ENCODE measurements at regions not wholly inside any gene's neighbourhood (a gene's known extent, or its start where the extent isn't known, plus 50 kb on each side); places are given as distances from the start of the nearest gene placed in this dataset.
"Not testable (repeated sequence)": the region's sequence is repeated elsewhere in the genome, so short reads cannot be mapped to it uniquely, and the experiment has no call there.

GRCh38 chr4:66791686-66792085 lies 753.6 kb downstream of the CENPC start:
- H3K27me3 ChIP-seq, result no peaks in the 10 kb centered on the region
- ATAC-seq (no peak), DNase-seq (no peak)
- intact Hi-C loops (cut with DNase I), result no loop called here
- H3K27ac ChIP-seq, result no peak overlapping the region
- H3K36me3 ChIP-seq, result no peaks in the 10 kb centered on the region
- H3K4me1 ChIP-seq, result no peaks in the 10 kb centered on the region
- no peak overlapping the region for H3K4me3 ChIP-seq
- TF ChIP-seq, protein P1, sequence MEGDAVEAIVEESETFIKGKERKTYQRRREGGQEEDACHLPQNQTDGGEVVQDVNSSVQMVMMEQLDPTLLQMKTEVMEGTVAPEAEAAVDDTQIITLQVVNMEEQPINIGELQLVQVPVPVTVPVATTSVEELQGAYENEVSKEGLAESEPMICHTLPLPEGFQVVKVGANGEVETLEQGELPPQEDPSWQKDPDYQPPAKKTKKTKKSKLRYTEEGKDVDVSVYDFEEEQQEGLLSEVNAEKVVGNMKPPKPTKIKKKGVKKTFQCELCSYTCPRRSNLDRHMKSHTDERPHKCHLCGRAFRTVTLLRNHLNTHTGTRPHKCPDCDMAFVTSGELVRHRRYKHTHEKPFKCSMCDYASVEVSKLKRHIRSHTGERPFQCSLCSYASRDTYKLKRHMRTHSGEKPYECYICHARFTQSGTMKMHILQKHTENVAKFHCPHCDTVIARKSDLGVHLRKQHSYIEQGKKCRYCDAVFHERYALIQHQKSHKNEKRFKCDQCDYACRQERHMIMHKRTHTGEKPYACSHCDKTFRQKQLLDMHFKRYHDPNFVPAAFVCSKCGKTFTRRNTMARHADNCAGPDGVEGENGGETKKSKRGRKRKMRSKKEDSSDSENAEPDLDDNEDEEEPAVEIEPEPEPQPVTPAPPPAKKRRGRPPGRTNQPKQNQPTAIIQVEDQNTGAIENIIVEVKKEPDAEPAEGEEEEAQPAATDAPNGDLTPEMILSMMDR (IDR thresholded peaks at IDR 0.05), result no peak
- no peaks in the 10 kb centered on the region for H3K9me3 ChIP-seq

DNA sequence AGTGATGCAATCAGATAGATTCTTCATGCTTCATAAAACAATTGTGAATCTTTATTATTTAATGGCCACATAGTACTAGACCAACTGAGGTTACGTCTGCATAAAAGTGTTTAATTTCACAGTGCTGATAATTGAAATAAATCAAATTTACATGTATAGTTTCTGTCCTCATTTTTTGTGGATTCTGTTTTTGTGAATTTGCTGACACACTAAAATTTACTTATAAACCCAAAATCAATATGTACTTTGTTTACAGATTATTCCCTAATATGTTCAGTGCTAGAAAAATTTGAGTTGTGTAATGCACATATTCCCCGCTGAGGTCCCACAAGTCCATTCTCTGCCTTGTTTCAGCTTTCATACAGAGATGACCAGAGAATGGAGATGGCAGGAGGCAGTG lies 759.8 kb downstream of the CENPC start:
- Histone ChIP-seq H3K27me3 (no peaks in the 10 kb centered on the region), H3K4me3 (no peak overlapping the region), H3K4me1 (no peaks in the 10 kb centered on the region), H3K36me3 (no peaks in the 10 kb centered on the region), H3K27ac (no peak overlapping the region), H3K9me3 (peaks cover 0 to 10% of the 10 kb centered on the region in 2 donors)
- intact Hi-C loops (cut with DNase I), result no loop called here
- no peak for ATAC-seq
- TF ChIP-seq, protein P1 (IDR thresholded peaks at IDR 0.05), result no peak
- DNase-seq, result no peak

DNA sequence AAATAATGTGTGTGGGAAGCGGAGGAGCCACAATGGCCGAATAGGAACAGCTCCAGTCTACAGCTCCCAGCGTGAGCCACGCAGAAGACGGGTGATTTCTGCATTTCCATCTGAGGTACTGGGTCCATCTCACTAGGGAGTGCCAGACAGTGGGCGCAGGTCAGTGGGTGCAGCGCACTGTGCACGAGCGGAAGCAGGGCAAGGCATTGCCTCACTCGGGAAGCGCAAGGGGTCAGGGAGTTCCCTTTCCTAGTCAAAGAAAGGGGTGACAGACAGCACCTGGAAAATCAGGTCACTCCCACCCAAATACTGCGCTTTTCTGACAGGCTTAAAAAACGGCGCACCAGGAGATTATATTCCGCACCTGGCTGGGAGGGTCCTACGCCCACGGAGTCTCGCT lies 762.6 kb downstream of the CENPC start:
- H3K36me3 ChIP-seq; DNase-seq; H3K4me3 ChIP-seq; ATAC-seq; intact Hi-C loops (cut with DNase I); H3K27ac ChIP-seq; H3K27me3 ChIP-seq; H3K4me1 ChIP-seq: not testable (repeated sequence)
- peaks cover 0 to 10% of the 10 kb centered on the region in 2 donors for H3K9me3 ChIP-seq

DNA sequence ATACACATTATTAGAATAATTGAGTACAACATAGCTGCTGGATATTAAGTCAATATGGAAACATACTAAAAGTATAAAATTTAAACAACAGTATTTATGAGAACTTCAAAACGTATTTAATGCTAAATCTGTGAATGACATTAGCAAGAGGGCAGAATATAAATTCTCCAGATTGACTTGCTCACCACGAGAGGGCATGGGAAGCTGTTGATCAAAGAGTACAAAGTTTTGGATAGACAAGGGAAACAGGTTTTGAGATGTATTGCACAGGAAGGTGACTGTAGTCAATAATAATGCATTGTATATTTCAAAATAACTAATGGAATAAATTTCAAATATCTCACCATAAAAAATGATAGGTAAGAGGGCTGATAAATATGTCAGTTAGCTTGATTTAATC lies 768.2 kb downstream of the CENPC start:
- H3K4me3 ChIP-seq, result no peak overlapping the region
- H3K36me3 ChIP-seq, result no peaks in the 10 kb centered on the region
- H3K9me3 ChIP-seq, result peaks cover 0 to 4% of the 10 kb centered on the region in 2 donors
- ATAC-seq (no peak), DNase-seq (no peak)
- TF ChIP-seq, protein P1 (IDR thresholded peaks at IDR 0.05), result no peak
- H3K4me1 ChIP-seq, result no peaks in the 10 kb centered on the region
- H3K27me3 ChIP-seq, result no peaks in the 10 kb centered on the region
- no peak overlapping the region for H3K27ac ChIP-seq
- intact Hi-C loops (cut with DNase I), result no loop called here

GRCh38 chr4:66769441-66769840 lies 775.9 kb downstream of the CENPC start:
- Histone ChIP-seq H3K27me3 (no peaks in the 10 kb centered on the region), H3K9me3 (no peaks in the 10 kb centered on the region), H3K4me3 (no peak overlapping the region), H3K27ac (no peak overlapping the region), H3K4me1 (no peaks in the 10 kb centered on the region), H3K36me3 (no peaks in the 10 kb centered on the region)
- DNase-seq (no peak), ATAC-seq (no peak)
- TF ChIP-seq, protein P1 (IDR thresholded peaks at IDR 0.05), result no peak
- intact Hi-C loops (cut with DNase I), result no loop called here

- DNase-seq (no peak), ATAC-seq (no peak)
- H3K9me3 ChIP-seq, result no peaks in the 10 kb centered on the region
- TF ChIP-seq, protein P1 (IDR thresholded peaks at IDR 0.05), result no peak
- H3K27ac ChIP-seq, result no peak overlapping the region
- intact Hi-C loops (cut with DNase I), result no loop called here
- H3K36me3 ChIP-seq, result no peaks in the 10 kb centered on the region
- H3K4me3 ChIP-seq, result no peak overlapping the region
- no peaks in the 10 kb centered on the region for H3K27me3 ChIP-seq
- H3K4me1 ChIP-seq, result no peaks in the 10 kb centered on the region
Observed at GRCh38 chr4:66767442-66767841, 777.9 kb downstream of the CENPC start.
